Effector memory CD4-positive, alpha-beta T cell (primary cell): ENCODE measurements at regions not wholly inside any gene's neighbourhood (a gene's known extent, or its start where the extent isn't known, plus 50 kb on each side); places are given as distances from the start of the nearest gene placed in this dataset.

ENCODE experiments used
- DNase-seq, 3 donors: peaks; one replicate each; pipeline ENCODE4 v3.0.0-alpha.2; 2020
- H3K27ac ChIP-seq: 2 replicates; pipeline ENCODE4 v1.7.0; 2013; ENCODE audit warnings: mild to moderate bottlenecking, low read length, moderate library complexity; ENCODE audit not compliant: insufficient read depth, poor library complexity, severe bottlenecking
- H3K27me3 ChIP-seq: replicated peaks from 2 replicates; pipeline ENCODE4 v1.7.0; 2013; ENCODE audit warnings: mild to moderate bottlenecking, low read length; ENCODE audit not compliant: insufficient read depth, control insufficient read depth, poor library complexity, severe bottlenecking
- H3K36me3 ChIP-seq: 2 replicates; pipeline ENCODE4 v1.7.0; 2013; ENCODE audit warnings: mild to moderate bottlenecking, low read length, moderate library complexity; ENCODE audit not compliant: control insufficient read depth, insufficient read depth
- H3K4me1 ChIP-seq: 2 replicates; pipeline ENCODE4 v1.7.0; 2013; ENCODE audit warnings: low read length, mild to moderate bottlenecking; ENCODE audit not compliant: control insufficient read depth, insufficient read depth, poor library complexity, severe bottlenecking
- H3K4me3 ChIP-seq: 2 replicates; pipeline ENCODE4 v1.7.0; 2013; ENCODE audit warnings: low read length, low read depth, mild to moderate bottlenecking; ENCODE audit not compliant: insufficient read depth, poor library complexity, severe bottlenecking
- H3K9me3 ChIP-seq: 2 replicates; pipeline ENCODE4 v1.7.0; 2013; ENCODE audit warnings: mild to moderate bottlenecking, low read length, moderate library complexity; ENCODE audit not compliant: control insufficient read depth

DNA sequence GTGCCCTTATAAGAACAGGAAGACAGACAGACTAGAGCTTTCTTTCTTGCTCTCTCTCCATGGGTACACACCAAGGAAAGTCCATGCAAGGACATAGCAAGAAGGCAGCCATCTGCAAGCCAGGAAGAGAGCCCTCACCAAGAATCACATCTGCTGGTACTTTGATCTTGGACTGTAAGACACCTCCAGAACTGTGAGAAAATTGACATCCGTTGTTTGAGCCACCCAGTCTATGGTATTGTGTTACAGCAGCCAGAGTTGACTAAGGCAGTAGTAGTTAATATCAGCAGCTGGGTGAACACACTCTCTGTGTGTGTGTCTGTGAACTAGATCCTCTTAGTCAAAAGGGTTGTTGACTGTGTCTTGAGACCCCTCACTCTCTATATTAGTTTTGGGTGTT is 53.8 kb upstream of the PPP2R5A start:
- Histone ChIP-seq H3K27ac (no peak overlapping the region), H3K4me3 (no peak overlapping the region), H3K36me3 (no peaks in the 10 kb centered on the region), H3K9me3 (no peaks in the 10 kb centered on the region), H3K27me3 (no peaks in the 10 kb centered on the region), H3K4me1 (no peaks in the 10 kb centered on the region)
- no peak for DNase-seq

DNA sequence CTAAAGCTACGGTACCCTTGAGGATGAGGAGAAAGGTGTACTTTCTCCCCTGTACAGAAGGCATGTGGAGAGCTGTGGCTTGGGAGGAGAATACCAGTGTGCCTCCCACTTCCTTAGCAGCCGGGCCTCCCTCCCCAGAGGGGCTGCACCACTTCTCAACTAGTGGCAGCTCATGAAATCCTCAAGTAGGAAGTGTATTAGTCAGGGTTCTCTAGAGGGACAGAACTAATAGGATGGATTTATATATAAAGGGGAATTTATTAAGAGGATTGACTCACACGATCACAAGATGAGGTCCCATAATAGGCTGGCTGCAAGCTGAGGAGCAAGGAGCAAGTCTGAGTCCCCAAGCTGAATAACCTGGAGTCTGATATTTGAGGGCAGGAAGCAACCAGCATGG is 53.1 kb upstream of the PPP2R5A start:
- Histone ChIP-seq H3K27ac (no peak overlapping the region), H3K4me3 (no peak overlapping the region), H3K4me1 (no peaks in the 10 kb centered on the region), H3K9me3 (no peaks in the 10 kb centered on the region), H3K36me3 (no peaks in the 10 kb centered on the region), H3K27me3 (no peaks in the 10 kb centered on the region)
- DNase-seq = no peak

DNA sequence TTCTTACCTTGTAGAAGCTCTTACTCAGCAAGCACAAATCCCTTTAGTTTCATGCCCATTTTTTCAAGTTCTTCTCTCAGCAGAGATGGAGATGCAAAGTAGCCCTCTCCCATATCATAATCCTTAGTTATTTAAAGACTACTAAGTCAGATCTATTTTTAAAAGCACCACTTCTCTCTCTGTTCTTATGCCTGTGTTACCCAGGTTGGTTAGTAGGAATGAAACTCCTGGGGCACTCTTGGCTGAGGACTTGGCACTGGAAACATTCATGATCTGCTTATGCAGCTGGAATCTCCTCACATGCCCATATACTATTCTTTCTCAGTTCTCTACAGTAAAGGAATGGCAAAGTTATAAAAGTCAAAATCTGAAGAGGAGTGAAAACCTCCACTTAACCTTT is 51.9 kb upstream of the PPP2R5A start:
- H3K36me3 ChIP-seq = no peaks in the 10 kb centered on the region
- H3K27me3 ChIP-seq = no peaks in the 10 kb centered on the region
- H3K4me3 ChIP-seq = no peak overlapping the region
- DNase-seq = no peak
- no peaks in the 10 kb centered on the region for H3K9me3 ChIP-seq
- no peaks in the 10 kb centered on the region for H3K4me1 ChIP-seq
- no peak overlapping the region for H3K27ac ChIP-seq

DNA sequence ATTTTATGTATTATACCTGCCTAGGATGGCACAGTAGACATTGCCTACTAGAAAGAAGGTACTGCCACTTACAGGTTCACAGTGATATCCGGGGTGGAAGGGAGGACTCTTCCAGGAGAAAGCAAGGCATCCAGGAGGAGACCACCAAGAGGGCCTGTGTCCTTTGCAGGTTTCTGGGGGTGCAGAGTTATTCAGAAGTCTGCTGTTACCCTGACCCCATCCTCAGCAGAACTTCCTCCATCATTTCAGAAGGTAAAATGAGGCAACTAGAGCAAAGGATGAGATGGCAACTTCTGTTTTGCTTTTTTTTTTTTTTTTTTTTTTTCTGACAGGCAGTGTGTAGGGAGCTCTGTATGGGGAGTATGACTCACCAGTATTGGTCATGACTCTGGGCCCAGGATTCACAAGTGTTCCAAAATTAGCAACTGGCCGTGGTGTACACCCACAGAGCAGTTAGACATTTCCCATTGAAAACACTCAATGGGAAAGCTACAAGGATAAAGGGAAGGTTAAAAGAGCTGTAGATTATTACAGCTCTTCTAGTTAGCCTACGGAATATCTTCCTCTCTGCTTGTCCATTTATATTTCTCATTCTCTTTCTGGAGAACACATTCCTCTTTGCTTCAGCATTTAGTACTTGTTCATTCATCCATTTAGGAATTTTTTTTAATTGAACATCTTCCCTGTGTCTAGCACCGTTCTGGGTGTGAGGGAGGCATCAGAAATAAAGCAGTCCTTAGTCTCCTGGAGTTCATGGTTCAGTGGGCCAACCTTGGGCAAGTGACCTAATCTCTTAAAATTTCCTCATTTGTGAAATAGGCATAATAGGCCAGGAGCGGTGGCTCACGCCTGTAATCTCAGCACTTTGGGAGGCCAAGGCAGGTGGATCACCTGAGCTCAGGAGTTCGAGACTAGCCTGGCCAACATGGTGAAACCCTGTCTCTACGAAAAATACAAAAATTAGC is 50.5 kb upstream of the PPP2R5A start:
- H3K36me3 ChIP-seq = no peaks in the 10 kb centered on the region
- no peak for DNase-seq
- no peak overlapping the region for H3K4me3 ChIP-seq
- no peaks in the 10 kb centered on the region for H3K4me1 ChIP-seq
- no peaks in the 10 kb centered on the region for H3K9me3 ChIP-seq
- H3K27me3 ChIP-seq = no peaks in the 10 kb centered on the region
- no peak overlapping the region for H3K27ac ChIP-seq
